Eye (tissue), 1 donor: ENCODE measurements at regions not wholly inside any gene's neighbourhood (a gene's known extent, or its start where the extent isn't known, plus 50 kb on each side); places are given as distances from the start of the nearest gene placed in this dataset.
"Not testable (repeated sequence)": the region's sequence is repeated elsewhere in the genome, so short reads cannot be mapped to it uniquely, and the experiment has no call there.

Source experiments
- DNase-seq: peaks from one replicate; pipeline ENCODE4 v3.0.0-alpha.2; 2015

- no peak for DNase-seq
Observed at GRCh38 chr10:18879284-18879683, 169.3 kb upstream of the MALRD1 start.

DNA sequence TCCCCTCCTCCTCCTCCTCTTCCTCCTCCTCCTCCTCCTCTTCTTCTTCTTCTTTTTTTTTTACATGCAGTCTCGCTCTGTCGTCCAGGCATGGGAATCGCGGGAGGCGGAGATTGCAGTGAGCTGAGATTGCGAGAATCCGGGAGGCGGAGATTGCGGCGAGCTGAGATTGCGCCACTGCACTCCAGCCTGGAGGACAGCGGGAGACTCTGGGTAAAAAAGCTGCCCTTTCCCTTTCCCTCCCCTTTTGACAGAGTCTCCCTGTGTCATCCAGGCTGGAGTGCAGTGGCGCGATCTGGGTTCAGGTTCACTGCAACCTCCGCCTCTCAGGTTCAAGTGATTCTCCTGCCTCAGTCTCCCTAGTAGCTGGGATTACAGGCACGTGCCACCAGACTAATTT lies 168.1 kb upstream of the MALRD1 start:
- DNase-seq, result no peak

DNA sequence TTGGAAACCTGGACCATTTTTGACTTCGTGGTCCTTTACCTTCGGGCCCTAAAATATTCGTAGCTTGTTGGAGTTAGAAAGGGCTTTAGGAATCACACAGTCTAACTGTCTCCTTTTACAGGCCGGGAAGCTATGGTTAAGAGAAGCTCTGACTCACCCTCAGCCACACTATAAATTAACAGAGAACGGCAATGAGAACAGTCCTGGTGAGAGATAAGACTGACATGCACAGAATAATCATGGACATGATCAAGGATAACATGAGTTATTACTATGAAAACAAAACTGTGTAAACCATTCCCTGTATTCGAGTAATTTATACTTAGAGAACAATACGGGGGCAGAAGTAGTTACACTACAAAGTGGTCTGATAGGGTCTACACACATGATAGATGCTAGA lies 162.5 kb upstream of the MALRD1 start:
- no peak for DNase-seq

- DNase-seq, result no peak
Observed at GRCh38 chr10:18906636-18907035, 142.0 kb upstream of the MALRD1 start.

DNA sequence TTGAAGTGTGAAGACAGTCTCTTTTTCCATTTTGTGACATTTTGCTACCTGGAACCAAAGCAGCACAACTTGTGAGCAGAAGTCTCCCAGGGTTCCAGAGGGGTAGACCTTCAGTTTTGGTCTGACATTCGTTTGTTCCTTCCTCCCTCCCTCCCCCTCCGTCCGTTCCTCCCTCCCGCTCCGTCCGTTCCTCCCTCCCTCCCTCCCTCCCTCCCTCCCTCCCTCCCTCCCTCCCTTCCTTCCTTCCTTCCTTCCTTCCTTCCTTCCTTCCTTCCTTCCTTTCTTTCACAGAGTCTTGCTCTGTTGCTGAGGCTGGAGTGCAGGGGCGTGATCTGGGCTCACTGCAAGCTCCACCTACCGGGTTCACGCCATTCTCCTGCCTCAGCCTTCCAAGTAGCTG lies 131.2 kb upstream of the MALRD1 start:
- not testable (repeated sequence) for DNase-seq

DNA sequence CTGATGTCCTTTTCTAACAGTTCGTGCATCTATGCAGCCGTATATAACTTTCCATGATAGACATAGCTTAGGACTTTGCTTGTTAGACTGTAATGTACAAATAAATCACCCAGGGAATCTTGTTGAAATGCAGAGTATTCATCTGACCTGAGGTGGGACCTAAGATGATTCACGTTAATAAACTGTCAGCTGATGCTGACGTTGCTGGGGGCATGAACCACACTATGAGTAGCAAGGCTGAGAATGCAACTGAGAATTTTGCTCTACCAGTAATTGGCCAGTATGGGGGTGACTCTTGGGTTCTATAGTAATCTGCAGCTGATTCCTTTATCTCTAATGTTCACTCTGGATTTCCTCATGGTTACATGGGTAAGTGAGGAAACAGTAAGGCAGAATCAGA lies 130.1 kb upstream of the MALRD1 start:
- DNase-seq, result no peak

DNA sequence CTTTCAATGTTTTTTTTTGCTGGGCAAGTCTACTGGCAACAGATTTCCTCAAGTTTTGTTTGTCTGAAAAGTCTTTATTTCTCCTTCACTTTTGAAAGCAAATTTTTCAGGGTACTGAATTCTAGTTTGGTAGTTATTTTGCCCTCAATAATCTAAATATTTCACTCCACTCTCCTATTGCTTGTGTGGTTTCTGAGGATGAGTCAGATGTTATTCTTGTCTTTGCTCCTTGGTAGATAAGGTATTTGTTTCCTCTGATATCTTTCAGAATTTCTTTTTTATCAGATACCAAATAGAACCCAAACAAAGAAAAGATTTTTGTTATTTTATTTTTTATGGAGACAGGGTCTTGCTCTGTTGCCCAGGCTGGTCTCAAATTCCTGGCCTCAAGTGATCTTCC lies 99.2 kb upstream of the MALRD1 start:
- no peak for DNase-seq

DNA sequence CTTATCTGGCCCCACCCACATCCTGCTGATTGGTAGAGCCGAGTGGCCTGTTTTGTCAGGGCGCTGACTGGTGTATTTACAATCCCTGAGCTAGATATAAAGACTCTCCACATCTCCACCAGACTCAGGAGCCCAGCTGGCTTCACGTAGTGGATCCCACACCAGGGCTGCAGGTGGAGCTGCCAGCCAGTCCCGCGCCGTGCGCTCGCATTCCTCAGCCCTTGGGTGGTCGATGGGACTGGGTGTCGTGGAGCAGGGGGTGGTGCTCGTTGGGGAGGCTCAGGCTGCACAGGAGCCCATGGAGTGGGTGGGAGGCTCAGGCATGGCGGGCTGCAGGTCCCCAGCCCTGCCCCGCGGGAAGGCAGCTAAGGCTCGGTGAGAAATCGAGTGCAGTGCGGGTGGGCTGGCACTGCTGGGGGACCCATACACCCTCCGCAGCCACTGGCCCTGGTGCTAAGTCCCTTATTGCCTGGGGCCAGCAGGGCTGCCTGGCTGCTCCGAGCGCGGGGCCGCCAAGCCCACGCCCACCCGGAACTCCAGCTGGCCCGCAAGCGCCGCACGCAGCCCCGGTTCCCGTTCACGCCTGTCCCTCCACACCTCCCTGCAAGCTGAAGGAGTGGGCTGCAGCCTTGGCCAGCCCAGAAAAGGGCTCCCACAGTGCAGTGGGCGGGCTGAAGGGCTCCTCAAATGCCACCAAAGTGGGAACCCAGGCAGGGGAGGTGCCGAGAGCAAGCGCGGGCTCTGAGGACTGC lies 97.4 kb upstream of the MALRD1 start:
- DNase-seq, result not testable (repeated sequence)

GRCh38 chr10:18955061-18955460 lies 93.5 kb upstream of the MALRD1 start:
- DNase-seq, result no peak

GRCh38 chr10:18959369-18959768 lies 89.2 kb upstream of the MALRD1 start:
- no peak for DNase-seq

DNA sequence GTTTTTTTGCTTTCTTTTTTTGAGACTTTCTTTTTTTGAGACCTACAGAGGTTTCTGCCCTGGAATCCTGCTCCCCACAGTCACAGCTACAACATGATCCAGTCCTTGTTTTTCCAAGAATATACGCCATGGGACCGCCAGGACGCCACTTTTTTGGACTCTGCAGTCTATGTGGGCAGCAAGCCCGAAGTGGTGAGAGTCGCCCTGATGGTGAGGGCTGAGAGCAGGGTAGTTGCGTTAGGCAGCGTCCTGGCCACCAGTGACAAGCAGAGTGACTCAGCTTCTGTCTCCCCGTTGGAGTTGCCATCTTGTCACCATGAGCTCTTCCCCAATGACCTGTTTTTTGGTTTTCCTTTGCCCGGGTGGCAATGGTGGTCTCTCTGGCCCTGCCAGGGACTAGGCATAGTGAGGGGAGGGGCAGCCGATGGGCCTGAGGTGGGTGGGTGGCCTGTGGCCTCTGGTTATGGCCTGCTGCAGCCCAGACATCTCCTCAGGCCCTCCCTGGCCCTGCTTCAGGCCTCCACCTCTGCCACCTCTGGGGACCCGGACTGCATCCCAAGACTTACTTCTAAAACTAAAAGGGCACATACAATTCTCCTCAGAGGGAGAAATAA lies 88.0 kb upstream of the MALRD1 start:
- no peak for DNase-seq

DNA sequence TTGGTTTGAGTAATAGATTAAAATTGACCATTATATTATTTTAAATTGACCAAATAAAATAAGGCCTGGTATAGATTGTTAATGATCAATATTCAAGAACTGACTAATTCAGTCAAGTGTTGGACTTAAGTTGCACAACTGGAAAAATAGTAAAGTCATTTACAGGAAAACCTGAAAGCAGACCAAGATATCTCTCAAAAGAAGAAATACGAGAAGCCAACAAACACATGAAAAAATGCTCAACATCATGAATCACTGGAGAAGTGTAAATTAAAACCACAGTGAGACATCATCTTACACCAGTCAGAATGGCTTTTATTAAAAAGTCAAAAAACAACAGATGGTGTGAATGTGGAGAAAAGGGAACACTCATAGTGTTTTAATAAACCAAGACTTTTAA lies 80.4 kb upstream of the MALRD1 start:
- no peak for DNase-seq

- no peak for DNase-seq
Observed at GRCh38 chr10:18976696-18977251, 71.8 kb upstream of the MALRD1 start.

GRCh38 chr10:18980089-18980629 lies 68.4 kb upstream of the MALRD1 start:
- no peak for DNase-seq

DNA sequence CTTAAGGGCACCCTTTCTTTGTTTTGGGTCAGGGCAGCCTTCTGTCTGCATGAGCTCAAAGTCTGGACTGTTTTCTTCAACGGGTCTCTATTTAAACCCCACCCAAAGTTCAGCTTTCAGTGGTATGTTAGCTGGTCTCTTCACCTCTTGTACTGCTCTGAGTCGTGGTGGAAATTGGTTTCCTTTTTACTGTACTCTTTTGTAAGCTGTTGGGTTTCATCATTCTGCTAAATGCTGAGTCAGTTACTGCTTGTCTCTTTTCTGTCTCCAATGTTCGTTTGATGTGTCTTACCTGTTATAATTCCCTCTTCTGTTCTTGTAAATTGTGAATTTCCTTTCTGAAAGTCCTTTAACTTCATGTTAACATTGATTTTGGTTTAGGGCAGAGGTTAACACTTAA lies 64.1 kb upstream of the MALRD1 start:
- no peak for DNase-seq

- DNase-seq, result no peak
Observed at GRCh38 chr10:18988338-18988737, 60.3 kb upstream of the MALRD1 start.
